Fibroblast of lung (primary cell): ENCODE measurements at regions not wholly inside any gene's neighbourhood (a gene's known extent, or its start where the extent isn't known, plus 50 kb on each side); places are given as distances from the start of the nearest gene placed in this dataset.
"Not testable (repeated sequence)": the region's sequence is repeated elsewhere in the genome, so short reads cannot be mapped to it uniquely, and the experiment has no call there.

Experiments used
- EZH2 ChIP-seq: IDR thresholded peaks from 2 replicates; pipeline ENCODE4 v1.5.1; 2012; ENCODE audit warnings: low read length, control low read depth, mild to moderate bottlenecking; ENCODE audit errors: missing control alignments
- TF ChIP-seq, protein P1 (sequence below), 2 donors: IDR thresholded peaks in 1 of 2; conservative IDR thresholded peaks in 1 of 2; 1 replicate in 1 of 2; 2 replicates in 1 of 2; pipeline ENCODE4 v1.5.1; 2011 to 2012; ENCODE audit warnings: low read length in 2 of 2, control low read depth in 1 of 2, inconsistent platforms in 1 of 2, low read depth in 1 of 2, mild to moderate bottlenecking in 1 of 2

DNA sequence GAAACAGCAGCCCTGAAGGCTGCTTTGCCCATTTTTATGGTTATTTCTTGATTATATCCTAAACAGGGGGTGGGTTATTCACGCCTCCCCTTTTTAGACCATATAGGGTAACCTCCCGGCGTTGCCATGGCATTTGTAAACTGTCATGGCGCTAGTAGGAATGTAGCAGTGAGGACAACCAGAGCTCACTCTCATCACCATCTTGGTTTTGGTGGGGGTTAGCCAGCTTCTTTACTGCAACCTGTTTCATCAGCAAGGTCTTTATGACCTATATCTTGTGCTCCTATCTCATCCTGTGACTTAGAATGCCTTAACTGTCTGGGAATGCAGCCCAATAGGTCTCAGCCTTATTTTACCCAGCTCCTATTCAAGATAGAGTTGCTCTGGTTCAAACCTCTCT is 136.2 kb downstream of the DIRAS2 start:
- TF ChIP-seq, protein P1, sequence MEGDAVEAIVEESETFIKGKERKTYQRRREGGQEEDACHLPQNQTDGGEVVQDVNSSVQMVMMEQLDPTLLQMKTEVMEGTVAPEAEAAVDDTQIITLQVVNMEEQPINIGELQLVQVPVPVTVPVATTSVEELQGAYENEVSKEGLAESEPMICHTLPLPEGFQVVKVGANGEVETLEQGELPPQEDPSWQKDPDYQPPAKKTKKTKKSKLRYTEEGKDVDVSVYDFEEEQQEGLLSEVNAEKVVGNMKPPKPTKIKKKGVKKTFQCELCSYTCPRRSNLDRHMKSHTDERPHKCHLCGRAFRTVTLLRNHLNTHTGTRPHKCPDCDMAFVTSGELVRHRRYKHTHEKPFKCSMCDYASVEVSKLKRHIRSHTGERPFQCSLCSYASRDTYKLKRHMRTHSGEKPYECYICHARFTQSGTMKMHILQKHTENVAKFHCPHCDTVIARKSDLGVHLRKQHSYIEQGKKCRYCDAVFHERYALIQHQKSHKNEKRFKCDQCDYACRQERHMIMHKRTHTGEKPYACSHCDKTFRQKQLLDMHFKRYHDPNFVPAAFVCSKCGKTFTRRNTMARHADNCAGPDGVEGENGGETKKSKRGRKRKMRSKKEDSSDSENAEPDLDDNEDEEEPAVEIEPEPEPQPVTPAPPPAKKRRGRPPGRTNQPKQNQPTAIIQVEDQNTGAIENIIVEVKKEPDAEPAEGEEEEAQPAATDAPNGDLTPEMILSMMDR (conservative IDR thresholded peaks at IDR 0.05 in 1 of 2, IDR thresholded peaks at IDR 0.05 in 1 of 2; ENCODE audit: low read depth in 1 of 2, low read length in 2 of 2) = not testable (repeated sequence)
- not testable (repeated sequence) for TF ChIP-seq EZH2
